ENCODE measurements at regions not wholly inside any gene's neighbourhood (a gene's known extent, or its start where the extent isn't known, plus 50 kb on each side); places are given as distances from the start of the nearest gene placed in this dataset.

DNA sequence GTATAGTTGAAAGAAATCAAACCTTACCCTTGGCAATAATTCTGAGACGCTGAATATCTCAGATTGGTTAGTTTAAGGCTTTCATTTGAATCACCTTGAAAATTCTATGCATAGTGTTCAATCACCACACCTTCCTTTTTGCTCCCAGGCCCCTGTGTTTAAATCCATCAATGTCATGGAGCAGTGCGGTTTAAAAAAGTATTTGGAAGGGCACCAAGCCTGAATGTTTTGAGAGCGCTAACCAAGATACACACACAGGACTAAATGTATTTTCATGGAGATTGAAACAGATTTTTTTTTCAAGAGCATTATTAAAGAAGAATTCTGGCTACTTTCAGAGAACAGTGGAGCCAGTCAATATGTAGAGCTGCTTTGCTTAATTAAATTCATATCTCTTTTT is 195.7 kb downstream of the CENPW start:
- Histone ChIP-seq H3K27ac (no peak overlapping the region), H3K4me1 (no peaks in the 10 kb centered on the region), H3K27me3 (no peaks in the 10 kb centered on the region), H3K9me3 (no peaks in the 10 kb centered on the region), H3K4me3 (no peak overlapping the region), H3K36me3 (no peaks in the 10 kb centered on the region)
- no peak for DNase-seq
- intact Hi-C loops (cut with DNase I): no loop called here
- ATAC-seq: no peak
- TF ChIP-seq, protein P1, sequence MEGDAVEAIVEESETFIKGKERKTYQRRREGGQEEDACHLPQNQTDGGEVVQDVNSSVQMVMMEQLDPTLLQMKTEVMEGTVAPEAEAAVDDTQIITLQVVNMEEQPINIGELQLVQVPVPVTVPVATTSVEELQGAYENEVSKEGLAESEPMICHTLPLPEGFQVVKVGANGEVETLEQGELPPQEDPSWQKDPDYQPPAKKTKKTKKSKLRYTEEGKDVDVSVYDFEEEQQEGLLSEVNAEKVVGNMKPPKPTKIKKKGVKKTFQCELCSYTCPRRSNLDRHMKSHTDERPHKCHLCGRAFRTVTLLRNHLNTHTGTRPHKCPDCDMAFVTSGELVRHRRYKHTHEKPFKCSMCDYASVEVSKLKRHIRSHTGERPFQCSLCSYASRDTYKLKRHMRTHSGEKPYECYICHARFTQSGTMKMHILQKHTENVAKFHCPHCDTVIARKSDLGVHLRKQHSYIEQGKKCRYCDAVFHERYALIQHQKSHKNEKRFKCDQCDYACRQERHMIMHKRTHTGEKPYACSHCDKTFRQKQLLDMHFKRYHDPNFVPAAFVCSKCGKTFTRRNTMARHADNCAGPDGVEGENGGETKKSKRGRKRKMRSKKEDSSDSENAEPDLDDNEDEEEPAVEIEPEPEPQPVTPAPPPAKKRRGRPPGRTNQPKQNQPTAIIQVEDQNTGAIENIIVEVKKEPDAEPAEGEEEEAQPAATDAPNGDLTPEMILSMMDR (IDR thresholded peaks at IDR 0.05): no peak

DNA sequence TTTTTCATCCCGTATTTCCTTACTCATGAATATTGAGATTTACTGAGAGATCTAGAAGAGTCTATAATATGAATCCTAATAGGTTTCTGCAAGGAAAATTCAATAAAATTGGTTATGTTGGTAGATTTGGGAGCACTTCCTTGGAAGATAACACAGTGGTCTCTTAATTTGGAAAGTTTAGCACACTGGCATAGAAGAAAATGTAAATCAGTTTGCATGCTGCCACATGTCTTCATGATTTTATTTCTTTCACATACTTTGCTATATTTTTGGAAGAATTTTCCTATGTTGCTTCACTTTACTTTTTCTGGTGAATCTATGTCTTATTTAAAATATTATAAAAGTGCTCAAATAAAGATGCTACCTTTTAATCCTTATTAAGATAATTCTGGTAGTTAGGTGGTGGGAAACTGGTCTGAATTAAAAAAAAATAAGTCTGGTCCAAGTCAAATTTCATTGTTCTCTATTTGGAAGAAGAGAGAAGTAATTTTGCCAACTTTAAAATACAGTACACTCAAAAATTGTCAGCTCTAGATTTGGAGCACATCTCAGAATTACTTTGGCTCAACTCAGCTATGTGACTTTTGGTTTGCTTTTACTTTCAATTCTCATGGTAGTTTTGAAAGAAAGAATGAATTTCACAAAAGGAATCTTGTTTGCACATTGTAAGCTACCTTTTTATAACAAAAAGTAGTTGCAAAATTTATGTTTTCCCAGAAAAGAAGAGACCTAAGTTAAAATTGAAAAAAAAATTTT is 197.3 kb downstream of the CENPW start:
- Histone ChIP-seq H3K4me1 (no peaks in the 10 kb centered on the region), H3K36me3 (no peaks in the 10 kb centered on the region), H3K27ac (no peak overlapping the region), H3K27me3 (no peaks in the 10 kb centered on the region), H3K9me3 (no peaks in the 10 kb centered on the region), H3K4me3 (no peak overlapping the region)
- DNase-seq (no peak), ATAC-seq (no peak)
- intact Hi-C loops (cut with DNase I): no loop called here
- TF ChIP-seq, protein P1 (IDR thresholded peaks at IDR 0.05): no peak

DNA sequence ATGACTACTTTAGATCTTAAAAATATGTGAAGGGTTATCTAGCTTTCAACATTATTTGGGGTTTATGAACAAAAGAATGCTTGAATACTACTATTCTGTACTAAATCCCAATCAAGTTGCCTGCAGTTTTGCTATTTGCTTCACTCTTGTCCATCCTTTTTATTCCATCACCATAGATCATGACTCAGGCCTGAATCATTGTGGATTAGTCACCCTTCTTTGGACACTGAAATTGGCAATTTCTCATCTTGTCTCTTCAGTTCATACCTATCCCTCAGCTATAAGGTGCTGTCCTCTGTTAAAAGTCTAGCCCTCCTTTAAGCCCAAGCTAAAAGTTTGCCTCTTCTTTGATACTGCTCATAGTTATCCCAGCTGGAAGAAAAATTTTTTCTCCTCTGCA is 199.1 kb downstream of the CENPW start:
- Histone ChIP-seq H3K27ac (no peak overlapping the region), H3K36me3 (no peaks in the 10 kb centered on the region), H3K9me3 (no peaks in the 10 kb centered on the region), H3K27me3 (no peaks in the 10 kb centered on the region), H3K4me1 (no peaks in the 10 kb centered on the region), H3K4me3 (no peak overlapping the region)
- TF ChIP-seq, protein P1 (IDR thresholded peaks at IDR 0.05): no peak
- DNase-seq (no peak), ATAC-seq (no peak)
- intact Hi-C loops (cut with DNase I): no loop called here

DNA sequence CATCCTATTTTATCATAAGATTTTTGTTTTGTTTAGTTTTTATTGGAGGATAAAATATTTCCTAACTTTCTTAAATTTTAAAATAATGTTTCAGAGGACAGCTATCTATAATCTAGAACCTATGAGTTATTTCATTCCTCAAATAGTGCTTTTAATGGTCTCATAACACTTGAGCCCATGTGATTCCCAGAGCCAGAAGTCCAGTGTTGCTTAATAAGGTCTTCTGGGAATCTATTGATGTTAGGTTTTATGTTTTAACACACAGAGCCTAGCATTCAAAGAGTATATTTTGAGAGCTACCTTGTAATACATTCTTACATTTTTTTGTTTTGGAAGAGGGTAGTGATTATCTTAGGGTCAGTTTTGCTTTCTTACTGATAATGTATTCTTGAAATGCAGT is 200.2 kb downstream of the CENPW start:
- Histone ChIP-seq H3K36me3 (no peaks in the 10 kb centered on the region), H3K27ac (no peak overlapping the region), H3K4me1 (no peaks in the 10 kb centered on the region), H3K9me3 (no peaks in the 10 kb centered on the region), H3K27me3 (no peaks in the 10 kb centered on the region), H3K4me3 (no peak overlapping the region)
- DNase-seq (no peak), ATAC-seq (no peak)
- intact Hi-C loops (cut with DNase I): no loop called here
- TF ChIP-seq, protein P1 (IDR thresholded peaks at IDR 0.05): no peak

DNA sequence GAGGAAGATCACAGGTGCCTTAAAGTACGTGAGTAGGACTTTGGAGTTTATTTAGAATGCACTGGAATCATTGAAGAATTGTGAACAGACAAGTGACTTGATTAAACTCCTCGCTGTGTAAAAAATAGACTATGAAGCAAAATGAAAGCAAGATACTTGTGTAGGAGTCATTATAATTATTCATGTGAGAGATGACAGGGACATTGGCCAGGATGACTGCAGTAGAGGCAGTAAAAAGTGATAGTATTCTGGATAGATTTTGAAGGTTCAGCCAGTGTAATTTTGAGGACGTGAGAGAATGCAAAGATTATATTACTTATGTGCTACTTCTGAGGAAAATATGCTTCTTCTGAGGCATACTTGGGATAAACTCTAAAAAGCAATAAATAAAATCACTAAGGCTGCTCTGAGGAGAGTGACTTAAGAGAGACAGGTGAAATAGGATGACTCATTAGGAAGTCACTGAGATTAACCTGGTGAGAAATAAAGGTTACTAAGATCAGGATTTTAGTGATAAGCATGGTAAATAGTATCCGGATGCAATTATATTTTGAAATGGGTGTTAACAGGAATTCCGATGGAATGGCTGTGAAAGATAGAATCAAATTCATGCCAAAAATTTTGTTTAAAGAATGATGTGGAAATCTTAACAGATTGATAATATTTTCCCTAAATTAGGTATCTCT is 202.0 kb downstream of the CENPW start:
- TF ChIP-seq, protein P1 (IDR thresholded peaks at IDR 0.05): no peak
- Histone ChIP-seq H3K27ac (no peak overlapping the region), H3K4me1 (no peaks in the 10 kb centered on the region), H3K27me3 (no peaks in the 10 kb centered on the region), H3K36me3 (no peaks in the 10 kb centered on the region), H3K9me3 (no peaks in the 10 kb centered on the region), H3K4me3 (no peak overlapping the region)
- DNase-seq (no peak), ATAC-seq (no peak)
- intact Hi-C loops (cut with DNase I): no loop called here
